NB4 (cell line): ENCODE measurements at regions not wholly inside any gene's neighbourhood (a gene's known extent, or its start where the extent isn't known, plus 50 kb on each side); places are given as distances from the start of the nearest gene placed in this dataset.
"Not testable (repeated sequence)": the region's sequence is repeated elsewhere in the genome, so short reads cannot be mapped to it uniquely, and the experiment has no call there.

ENCODE experiments used
- DNase-seq: peaks from one replicate; pipeline ENCODE4 v3.0.0; 2010; ENCODE audit warnings: low read depth
- H3K4me3 ChIP-seq: one replicate; pipeline ENCODE4 v1.5.1; 2011; ENCODE audit warnings: mild to moderate bottlenecking, low read depth, low read length, moderate library complexity
- CTCF ChIP-seq: IDR thresholded peaks from one replicate; pipeline ENCODE4 v1.5.1; 2012; ENCODE audit warnings: low read depth, low read length
- MYC ChIP-seq: IDR thresholded peaks from 2 replicates; pipeline ENCODE4 v1.6.1; 2011; ENCODE audit warnings: low read depth, low read length
- POLR2A ChIP-seq: IDR thresholded peaks from 2 replicates; pipeline ENCODE4 v1.6.1; 2011; ENCODE audit warnings: mild to moderate bottlenecking; ENCODE audit not compliant: insufficient read length; ENCODE audit errors: extremely low read depth
- TF ChIP-seq, protein P1 (sequence below): IDR thresholded peaks from 2 replicates; pipeline ENCODE4 v1.6.1; 2011; ENCODE audit warnings: low read depth, low read length

- no peak for DNase-seq
- no peak overlapping the region for H3K4me3 ChIP-seq
- no peak for TF ChIP-seq MYC
- TF ChIP-seq CTCF: no peak
- no peak for TF ChIP-seq POLR2A
- TF ChIP-seq, protein P1, sequence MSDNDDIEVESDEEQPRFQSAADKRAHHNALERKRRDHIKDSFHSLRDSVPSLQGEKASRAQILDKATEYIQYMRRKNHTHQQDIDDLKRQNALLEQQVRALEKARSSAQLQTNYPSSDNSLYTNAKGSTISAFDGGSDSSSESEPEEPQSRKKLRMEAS: no peak
Measured at GRCh38 chr7:119957335-119957734, 315.6 kb upstream of the KCND2 start.

- no peak for DNase-seq
- no peak overlapping the region for H3K4me3 ChIP-seq
- no peak for TF ChIP-seq MYC
- TF ChIP-seq CTCF: no peak
- no peak for TF ChIP-seq POLR2A
- TF ChIP-seq, protein P1: no peak
Measured at GRCh38 chr7:119959811-119960210, 313.2 kb upstream of the KCND2 start.

DNA sequence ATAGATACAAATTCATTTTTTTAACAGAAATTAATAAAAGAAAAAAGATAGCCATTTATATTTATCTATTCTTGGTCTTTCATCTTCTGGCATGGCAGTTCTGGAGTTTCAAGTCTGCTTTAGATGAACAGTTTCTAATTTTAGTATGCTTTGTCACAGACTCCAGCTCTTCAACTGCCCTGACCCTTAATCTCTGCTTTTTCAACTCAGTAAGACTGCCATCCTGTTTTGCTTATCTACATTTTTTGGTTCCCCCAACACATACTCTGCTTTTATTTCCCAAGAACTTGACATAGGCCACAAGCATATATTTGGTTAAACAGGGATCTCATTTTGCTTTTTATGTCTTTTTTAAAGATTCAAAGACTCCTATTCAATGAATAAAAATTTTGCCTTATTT lies 309.3 kb upstream of the KCND2 start:
- TF ChIP-seq POLR2A: no peak
- TF ChIP-seq CTCF: no peak
- no peak for TF ChIP-seq MYC
- TF ChIP-seq, protein P1: no peak
- no peak overlapping the region for H3K4me3 ChIP-seq
- DNase-seq: no peak

GRCh38 chr7:119964065-119964464 lies 308.9 kb upstream of the KCND2 start:
- DNase-seq: no peak
- H3K4me3 ChIP-seq: no peak overlapping the region
- TF ChIP-seq MYC: no peak

GRCh38 chr7:119964788-119965542 lies 308.0 kb upstream of the KCND2 start:
- no peak overlapping the region for H3K4me3 ChIP-seq
- TF ChIP-seq, protein P1: no peak
- no peak for TF ChIP-seq CTCF
- no peak for TF ChIP-seq MYC
- no peak for TF ChIP-seq POLR2A
- no peak for DNase-seq

GRCh38 chr7:119967221-119967620 lies 305.8 kb upstream of the KCND2 start:
- TF ChIP-seq CTCF (no peak), POLR2A (no peak), MYC (no peak)
- TF ChIP-seq, protein P1: no peak
- H3K4me3 ChIP-seq: no peak overlapping the region
- no peak for DNase-seq

DNA sequence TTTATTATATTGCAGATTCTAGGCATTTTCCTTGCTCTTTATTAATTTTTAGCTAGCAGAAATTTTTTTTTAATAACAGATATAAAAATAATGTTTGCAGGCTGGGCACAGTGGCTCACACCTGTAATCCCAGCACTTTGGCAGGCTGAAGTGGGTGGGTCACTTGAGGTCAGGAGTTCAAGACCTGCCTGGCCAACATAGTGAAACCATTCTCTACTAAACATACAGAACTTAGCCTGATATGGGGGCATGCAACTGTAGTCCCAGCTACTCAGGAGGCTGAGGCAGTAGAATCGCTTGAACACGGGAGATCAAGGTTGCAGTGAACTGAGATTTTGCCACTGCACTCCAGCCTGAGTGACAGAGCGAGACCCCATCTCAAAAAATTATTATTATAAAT lies 304.6 kb upstream of the KCND2 start:
- not testable (repeated sequence) for H3K4me3 ChIP-seq, DNase-seq
